ENCODE measurements at regions not wholly inside any gene's neighbourhood (a gene's known extent, or its start where the extent isn't known, plus 50 kb on each side); places are given as distances from the start of the nearest gene placed in this dataset.

DNA sequence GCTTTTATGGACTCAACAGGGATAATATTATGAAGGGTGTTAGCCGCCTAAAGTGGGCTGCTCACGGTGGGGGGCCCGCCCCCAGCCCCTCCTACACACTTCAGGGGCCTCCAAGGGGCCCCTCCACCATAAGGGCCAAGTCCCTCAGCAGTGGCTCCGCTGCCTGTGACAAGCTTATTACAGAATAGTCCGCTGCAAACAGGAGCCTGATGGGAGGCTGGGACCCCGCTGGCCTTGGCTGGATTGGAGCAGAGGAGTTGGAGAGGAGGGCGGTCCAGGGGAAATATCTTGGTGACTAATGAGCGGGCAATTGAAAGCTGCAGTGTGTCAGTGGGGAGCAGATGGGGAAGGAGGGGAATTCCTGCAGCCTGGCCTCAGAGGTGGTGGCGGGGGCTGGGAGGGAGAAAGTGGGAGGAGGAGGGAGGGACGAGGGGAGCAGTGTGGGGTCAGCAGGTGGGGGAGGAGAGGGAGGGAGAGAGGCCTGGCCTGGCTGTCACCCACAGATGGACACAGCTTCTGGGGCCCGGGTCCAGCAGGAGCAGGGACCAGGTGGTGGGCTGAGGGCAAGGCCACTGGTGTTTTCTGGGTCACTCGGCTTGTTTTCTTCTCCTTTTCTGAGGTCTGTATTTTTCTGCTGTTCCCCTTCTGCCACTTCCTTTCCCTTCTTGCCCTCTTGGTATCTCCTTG, 57.6 kb upstream of the FOXP4 start:
- ATAC-seq (ENCODE audit: poor library complexity) = peak; percentile 39
- intact Hi-C loops (cut with DNase I) = no loop called here
- no peak for DNase-seq

DNA sequence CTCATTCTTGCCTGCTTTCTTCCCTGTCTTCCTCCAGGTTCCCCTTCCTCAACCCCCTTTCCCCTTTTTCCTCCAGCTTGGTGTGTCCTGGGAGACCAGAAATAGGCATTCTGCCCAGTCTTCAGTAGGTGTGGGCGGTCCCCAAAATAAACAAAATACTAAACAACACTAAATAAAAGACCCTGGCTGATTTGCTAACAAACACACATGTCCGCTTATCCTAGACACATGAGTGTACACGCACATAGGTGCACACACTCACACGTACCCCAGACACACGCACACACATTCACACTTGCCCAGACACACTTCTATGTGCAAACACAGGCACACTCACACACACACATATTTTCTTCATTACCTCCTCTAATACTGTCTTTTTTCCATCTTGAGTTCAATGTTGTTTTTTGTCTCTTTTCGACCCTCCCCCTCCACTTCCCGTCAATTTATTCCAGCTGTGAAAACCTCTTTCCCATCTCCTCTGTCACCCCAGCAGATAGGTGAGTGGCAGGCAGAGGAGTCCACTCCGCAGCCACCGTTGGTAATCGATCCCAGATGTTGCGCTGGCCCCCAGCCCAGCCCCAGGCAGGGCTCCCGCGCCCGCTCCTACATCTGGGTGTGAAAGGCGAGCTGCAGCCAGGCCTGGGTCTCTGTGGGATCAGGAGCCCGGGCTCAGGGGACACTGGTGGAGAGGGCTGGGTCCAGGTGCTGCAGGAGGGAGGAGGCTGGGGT, 56.9 kb upstream of the FOXP4 start:
- ATAC-seq (ENCODE audit: poor library complexity) (no peak), DNase-seq (no peak)
- intact Hi-C loops (cut with DNase I) = no loop called here

DNA sequence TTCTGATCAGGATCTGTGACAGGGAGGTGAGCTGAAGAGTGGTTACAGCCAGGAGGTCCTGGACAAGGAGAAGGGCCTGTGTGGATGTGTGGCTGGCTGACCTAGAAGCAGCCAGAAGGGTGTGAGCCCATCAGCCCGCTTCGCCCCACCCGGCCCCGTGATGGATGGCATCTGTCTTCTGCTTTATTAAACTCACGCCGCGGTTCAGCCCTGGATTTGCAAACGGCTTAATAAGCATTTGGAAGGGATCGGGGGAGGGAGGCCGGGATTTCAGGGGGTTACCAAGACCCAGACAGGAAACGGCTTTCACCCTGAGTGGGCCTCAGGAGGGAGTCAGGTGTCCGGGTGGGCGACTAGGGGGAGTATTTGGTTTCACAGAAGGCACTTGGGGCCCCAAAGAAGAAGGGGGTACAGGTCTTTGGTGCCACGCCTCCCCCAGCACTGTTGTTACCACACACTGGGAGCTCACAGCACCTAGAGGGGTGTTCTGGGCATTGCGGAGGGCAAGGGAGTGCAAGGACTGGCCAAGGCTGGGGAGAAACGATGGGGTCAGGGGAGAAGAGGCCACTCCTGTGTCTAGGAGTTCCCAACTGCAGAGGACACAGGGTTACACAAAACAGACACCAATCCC, 53.8 kb upstream of the FOXP4 start:
- DNase-seq (no peak), ATAC-seq (ENCODE audit: poor library complexity) (no peak)
- intact Hi-C loops (cut with DNase I) = no loop called here

DNA sequence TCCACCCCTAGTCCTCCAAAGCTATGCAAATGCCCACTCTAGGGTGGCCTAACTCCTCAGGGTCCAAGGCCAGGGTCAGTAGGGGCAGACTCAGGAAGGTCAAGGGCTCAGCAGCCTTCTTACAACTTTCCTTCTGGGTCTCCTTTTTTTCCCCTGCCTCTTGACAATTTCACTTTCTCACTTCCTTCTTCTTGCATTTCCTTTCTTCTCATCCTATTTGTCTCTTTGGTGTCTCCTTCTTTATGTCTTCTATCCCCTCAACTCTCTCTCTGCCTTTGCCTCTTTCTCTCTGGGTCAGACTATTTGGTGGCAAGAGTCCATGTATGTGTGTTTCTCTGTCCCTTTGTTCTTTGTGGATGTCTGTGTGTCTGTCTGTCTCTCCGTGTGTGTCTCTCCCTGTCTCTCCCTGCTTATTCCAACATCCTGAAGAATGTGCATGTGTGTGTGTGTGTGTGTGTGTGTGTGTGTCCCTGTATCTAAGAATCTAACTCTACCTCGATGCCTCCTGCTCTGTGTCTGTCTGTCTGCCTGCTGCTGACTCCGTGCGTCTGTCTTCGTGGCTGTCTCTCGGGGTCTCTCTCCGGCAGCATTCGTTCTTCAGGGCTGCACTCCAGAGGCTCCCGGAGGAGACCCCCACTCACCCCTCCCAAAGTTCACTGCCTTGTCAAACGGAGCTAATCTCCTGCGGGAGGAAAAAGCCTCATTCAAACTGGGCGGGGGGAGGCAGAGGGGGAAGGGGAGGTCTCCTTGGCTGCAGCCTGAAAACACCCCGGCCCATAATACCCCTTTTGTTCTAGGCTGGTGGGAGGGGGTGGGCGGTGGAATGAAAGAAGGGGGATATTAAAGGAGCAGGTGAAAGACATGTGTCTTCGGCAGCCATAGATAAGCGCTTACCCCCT, 51.7 kb upstream of the FOXP4 start:
- intact Hi-C loops (cut with DNase I) = no loop called here
- ATAC-seq (ENCODE audit: poor library complexity) (no peak), DNase-seq (no peak)
